Suppressor macrophage treated with lipopolysaccharide for 4 hours (primary cell): ENCODE measurements at regions not wholly inside any gene's neighbourhood (a gene's known extent, or its start where the extent isn't known, plus 50 kb on each side); places are given as distances from the start of the nearest gene placed in this dataset.
"Not testable (repeated sequence)": the region's sequence is repeated elsewhere in the genome, so short reads cannot be mapped to it uniquely, and the experiment has no call there.

Source experiments
- DNase-seq: peaks from one replicate; pipeline ENCODE4 v3.0.0-alpha.2; 2020

DNA sequence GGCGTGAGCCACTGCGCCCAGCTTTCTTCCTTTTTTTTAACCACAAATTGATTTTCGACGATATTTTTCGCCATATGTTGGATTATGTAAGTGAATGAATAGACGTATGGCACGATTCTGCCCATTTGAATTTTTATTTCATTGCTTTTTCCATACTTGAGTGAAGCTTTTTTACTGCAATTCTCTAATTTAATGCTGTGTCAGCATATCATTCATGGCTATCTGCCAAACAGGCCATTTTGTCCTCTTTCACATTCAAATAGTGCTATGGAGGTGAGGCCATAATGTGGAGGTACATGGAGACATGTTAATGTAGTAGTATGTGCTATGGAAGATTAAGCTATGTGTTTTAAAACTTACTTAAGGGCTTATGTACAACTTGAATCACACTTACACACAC is 152.1 kb upstream of the TUSC1 start:
- no peak for DNase-seq

DNA sequence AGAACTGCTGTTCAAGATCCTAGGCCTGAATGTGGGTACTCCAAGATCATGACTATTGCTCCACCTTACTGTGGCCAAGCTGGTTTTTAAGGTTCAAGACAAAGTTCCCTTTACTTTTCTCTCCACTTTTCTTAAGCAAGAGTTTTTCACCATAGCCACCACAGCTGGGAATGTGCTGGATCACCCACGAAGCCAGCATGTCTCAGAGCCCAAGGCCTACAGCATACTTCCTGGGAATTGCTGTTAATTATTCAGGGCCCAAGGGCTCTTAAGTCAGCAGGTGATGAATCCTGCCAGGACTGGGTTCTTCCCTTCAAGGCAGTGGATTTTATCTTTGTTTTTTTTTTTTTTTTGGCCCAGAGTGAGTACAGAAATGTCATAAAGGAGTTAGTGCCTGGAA is 149.4 kb upstream of the TUSC1 start:
- DNase-seq: no peak

DNA sequence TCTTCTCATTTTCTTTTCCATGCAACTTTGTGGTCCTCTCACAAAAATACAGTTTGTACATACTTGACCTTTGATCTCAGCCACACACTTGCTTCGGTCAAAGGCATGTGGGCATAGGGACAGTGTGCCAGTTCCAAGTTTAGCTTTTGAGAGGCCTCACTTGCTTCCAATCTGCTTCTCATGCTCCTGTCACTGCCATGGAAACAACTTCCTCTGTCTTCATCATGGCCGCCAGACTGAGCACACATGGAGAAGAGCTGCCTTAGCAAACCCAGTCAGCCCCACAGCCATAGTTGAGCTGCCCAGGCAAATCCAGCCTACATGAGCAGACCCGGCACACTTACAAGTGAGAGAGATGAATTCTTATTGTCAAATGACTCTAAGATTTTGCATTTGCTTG is 138.2 kb upstream of the TUSC1 start:
- DNase-seq: no peak

DNA sequence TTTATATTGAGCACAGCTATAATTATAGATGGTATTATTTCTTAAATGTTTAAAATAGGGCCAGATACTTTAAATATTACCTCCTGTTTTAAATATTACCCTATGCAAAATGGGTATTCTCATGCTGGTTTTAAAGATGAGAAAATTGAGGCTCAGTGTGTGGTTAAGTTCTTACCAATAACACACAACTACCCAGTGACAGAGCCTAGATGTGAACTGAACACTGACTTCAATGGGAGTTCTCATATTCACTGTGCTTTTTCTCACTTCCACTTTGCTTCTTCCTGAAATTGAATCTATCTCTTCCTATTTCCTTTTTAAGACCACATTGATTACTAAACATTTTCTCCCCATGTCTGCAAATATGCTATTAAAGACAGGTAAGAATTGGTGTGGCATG is 135.8 kb upstream of the TUSC1 start:
- DNase-seq: no peak

DNA sequence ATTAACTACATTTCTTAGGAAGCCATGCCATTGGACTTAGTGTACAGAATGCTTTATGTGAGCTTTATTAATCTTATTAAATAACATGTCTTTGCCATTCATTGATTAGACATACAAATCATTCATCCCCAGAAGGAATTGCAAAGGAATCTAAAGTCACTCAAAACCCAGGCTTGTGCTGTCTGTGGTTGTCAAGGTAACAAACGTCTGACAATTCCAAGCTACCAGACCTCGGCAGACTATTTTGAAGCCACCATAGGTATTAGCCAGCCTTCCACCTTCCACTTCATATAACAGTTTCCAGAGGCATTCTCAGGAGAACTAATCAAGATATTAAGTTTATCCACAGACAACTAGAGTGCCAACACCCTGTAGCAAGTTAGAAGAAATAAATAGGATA is 135.2 kb upstream of the TUSC1 start:
- no peak for DNase-seq

DNA sequence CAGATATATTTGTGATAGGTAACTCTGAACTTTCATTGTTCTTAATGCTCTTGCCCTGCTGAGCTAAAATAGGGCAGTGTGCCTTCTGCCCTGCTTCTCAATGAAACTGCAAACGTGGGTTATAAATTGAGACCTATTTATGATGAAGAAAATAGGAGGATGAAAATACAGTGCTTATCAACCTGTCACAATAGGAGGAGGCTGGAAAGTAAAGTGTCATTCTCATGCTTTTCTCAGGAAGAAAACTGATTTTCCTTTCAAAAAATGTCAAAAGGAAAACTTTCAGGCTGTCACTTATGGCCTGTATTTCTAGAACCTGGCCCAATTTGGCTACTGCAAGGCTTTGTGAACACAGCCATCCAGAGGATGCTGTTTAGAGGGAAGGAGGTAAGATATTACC is 130.3 kb upstream of the TUSC1 start:
- no peak for DNase-seq

DNA sequence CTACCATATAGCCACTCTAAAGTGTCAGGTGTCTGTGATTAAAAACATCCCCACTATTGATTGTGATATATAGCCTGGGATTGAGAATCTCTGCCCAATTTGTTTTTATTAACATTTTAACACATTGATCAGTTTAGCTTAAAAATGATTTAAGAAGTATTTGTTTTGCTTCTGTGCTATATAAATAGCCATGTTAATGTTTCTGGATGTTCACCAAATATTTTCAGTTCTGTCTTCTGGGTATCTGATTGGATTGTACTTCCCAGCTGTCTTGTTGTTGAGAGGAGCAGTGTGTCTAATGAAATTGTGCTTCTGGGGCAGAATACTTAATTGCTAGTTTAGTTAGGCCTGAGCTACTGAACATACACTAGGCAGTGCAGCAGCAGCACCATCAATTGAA is 126.6 kb upstream of the TUSC1 start:
- DNase-seq: no peak

DNA sequence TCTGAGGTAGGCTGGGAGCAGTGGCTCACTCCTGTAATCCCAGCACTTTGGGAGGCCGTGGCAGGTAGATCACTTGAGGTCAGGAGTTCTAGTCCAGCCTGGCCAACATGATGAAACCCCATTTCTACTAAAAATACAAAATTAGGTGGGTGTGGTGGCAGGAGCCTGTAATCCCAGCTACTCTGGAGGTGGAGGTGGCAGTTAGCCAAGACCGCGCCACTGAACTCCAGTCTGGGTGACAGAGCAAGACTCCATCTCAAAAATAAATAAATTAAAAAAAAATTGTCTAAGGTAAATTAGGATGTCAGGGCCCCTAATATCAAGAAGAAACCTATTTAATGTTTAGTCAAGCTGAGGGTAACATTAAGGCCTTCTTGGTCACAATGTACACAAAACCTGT is 123.7 kb upstream of the TUSC1 start:
- DNase-seq: not testable (repeated sequence)

DNA sequence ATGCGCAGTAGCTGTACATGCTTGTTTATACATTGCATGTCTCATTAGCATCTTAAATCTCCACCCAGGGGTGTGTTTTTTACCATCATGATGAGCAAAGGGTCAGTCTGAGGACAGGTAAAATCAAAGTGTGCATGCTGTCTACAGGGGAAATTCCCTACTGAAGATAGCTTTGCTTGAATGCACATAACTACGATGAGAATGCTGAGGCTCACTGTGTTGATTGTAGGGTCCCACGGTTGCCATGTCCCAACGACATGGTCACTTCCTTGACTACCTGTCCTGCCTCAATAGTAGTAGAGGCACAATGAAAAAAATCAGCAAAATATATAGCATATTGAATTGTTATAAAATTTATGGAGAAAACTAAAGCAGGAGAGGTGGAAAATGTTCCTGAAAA is 95.6 kb upstream of the TUSC1 start:
- no peak for DNase-seq

DNA sequence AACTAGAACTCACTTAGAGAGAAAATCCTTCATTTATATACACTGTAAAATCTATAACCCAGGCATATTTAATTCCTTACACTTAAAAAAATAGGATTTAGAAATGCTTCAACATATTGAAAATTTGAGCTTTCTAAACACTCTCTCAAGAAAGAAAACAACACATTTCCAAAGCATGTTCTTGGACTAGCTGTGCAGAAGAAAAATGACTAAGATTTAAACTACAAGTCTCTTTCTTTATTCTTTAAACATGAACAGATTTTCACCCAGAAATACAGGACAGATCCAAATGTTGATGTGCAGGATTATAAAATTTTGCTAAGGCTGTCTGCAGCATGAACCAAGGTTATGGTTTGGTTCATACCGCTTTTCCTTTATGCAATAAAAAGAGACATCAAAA is 77.7 kb upstream of the TUSC1 start:
- no peak for DNase-seq

DNA sequence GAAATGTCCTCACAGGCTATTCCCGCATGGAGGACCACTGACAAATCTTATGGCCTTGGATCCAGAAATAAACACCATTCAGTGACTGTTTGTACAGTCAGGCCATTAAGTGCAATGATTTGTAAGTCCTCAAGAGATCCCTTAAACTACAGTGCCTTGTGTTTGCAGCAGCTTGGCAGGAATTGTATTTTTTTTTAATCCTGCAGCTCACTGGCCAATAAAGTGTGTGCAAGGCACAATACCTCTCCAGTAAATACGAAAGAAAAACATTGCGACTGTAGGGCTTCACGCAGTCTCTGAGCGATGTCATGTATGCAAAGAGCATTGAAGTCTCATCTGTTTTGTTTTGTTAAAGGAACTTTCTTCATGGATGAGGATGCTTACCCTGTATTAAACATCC is 74.2 kb upstream of the TUSC1 start:
- DNase-seq: no peak

DNA sequence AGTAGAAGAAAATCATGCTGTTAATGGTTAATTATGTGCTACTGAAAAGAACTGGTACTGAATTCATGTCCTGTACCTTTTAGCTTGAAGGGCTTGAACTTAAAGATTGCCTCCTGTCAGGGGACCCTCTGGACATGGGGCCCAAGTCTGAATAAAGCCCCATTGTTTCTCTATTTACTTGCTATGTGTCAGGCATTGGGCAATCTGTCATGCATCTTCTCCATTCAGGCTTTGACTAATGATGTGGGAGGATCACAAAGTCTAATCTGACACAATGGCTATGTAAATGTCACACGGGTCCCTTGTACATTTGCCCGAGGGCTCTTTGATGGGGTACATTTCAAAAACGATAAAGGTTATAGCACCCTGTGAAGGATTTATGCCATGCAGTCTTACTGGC is 64.0 kb upstream of the TUSC1 start:
- DNase-seq: no peak

DNA sequence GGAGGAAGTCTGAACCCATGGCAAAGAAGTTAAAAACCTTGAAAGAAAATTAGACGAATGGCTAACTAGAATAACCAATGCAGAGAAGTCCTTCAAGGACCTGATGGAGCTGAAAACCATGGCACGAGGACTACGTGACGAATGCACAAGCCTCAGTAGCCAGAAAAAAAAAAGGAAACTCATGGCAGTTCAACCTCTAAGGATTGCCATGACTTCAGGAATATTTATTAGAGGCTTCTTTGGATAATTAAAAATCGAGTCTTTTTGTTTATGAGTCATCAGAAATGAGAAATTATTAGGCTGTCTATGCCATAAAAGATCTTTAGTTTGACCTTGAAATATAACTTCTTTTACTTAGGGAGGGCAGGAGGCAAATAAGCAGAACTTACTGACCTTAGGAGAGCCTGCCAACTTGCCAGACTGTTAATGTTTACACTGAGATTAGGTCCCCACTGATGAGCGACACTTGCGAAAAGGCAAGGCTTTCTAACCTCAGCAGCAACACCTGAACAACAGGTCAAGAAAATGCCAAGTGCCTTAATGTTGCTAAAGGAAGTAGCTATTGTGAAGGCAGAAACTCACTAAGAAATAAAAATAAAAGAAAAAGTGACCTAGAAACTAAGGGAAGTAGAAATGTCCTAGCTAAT is 55.2 kb upstream of the TUSC1 start:
- no peak for DNase-seq

DNA sequence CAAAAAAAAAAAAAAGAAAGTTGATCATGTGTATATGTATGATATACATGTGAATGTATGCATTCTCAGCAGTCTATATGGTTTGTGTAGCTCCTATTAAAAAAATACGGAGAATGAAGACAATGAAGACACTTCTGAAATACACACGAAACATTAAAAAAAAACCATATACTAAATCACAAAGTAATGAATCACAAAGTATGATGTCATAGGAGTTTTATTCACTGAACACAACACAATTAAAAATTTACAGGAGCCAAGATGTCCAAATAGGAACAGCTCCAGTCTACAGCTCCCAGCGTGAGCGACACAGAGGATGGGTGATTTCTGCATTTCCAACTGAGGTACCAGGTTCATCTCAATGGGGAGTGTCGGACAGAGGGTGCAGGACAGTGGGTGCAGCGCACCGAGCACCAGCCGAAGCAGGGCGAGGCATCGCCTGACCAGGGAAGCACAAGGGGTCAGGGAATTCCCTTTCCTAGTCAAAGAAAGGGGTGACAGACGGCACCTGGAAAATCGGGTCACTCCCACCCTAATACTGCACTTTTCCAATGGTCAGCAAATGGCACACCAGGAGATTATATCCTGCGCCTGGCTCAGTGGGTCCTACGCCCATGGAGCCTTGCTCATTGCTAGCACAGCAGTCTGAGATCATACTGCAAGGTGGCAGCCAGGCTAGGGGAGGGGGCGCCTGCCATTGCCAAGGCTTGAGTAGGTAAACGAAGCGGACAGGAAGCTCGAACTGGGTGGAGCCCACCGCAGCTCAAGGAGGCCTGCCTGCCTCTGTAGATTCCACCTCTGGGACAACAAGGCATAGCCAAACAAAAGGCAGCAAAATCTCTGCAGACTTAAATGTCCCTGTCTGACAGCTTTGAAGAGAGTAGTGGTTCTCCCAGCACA is 53.9 kb upstream of the TUSC1 start:
- not testable (repeated sequence) for DNase-seq
